GM12878 (cell line): ENCODE measurements at regions not wholly inside any gene's neighbourhood (a gene's known extent, or its start where the extent isn't known, plus 50 kb on each side); places are given as distances from the start of the nearest gene placed in this dataset.

Source experiments
- ATAC-seq: fragments of 200-7000 bp; cut with Tn5 transposase; 3 replicates; pipeline ENCODE4 v1.9.1; 2020; ENCODE audit warnings: mild to moderate bottlenecking, moderate library complexity
- BruUV-seq: library from RNA; stranded (reverse); fragments of 400-500 nt; replicated peaks from 2 replicates; lab custom pipeline; 2021; lab: Mats Ljungman, UMichigan
- CTCF ChIA-PET: fragments of 300-600 bp; sonication (Branson Sonifier 250); formaldehyde crosslinking; extraction: SDS; loops from one replicate; lab custom pipeline; 2021; ENCODE audit warnings: inconsistent platforms; lab: Yijun Ruan, JAX
- POLR2A ChIA-PET: fragments of 350-600 bp; formaldehyde crosslinking; extraction: SDS; loops from one replicate; lab custom pipeline; 2021; ENCODE audit warnings: inconsistent platforms; lab: Charles Lee
- RAD21 ChIA-PET: fragments of 300-600 bp; sonication (Branson Sonifier 250); formaldehyde crosslinking; loops from one replicate; lab custom pipeline; 2023; ENCODE audit warnings: antibody characterized with exemption; ENCODE audit not compliant: unreplicated experiment; lab: Charles Lee
- SMC1A ChIA-PET: fragments of 300-600 bp; sonication (Branson Sonifier 250); formaldehyde crosslinking; loops from one replicate; lab custom pipeline; 2023; ENCODE audit not compliant: unreplicated experiment, uncharacterized antibody; lab: Charles Lee
- DNase-seq: peaks from one replicate; pipeline ENCODE4 v3.0.0-alpha.2; 2011; ENCODE audit warnings: low read depth, low spot score
- FAIRE-seq: peaks from 3 replicates; lab custom pipeline; 2011; peaks lifted over from hg19 to GRCh38; lab: Jason Lieb, UNC
- H2AFZ ChIP-seq: 2 replicates; pipeline ENCODE4 v1.6.0; 2011; ENCODE audit warnings: low read depth, low read length, control low read depth; ENCODE audit not compliant: control insufficient read depth
- H3K27ac ChIP-seq: 2 replicates; pipeline ENCODE4 v1.5.1; 2011; ENCODE audit warnings: control low read depth; ENCODE audit not compliant: control insufficient read depth, insufficient read depth
- H3K27me3 ChIP-seq, 2 experiments: replicated peaks in 1 of 2; 2 replicates each; pipeline versions ENCODE4 v1.6.0 to v1.6.1; 2011; ENCODE audit warnings: low read length in 1 of 2; ENCODE audit not compliant: control insufficient read depth in 2 of 2, insufficient read depth in 2 of 2
- H3K36me3 ChIP-seq, 2 experiments: 2 replicates each; pipeline ENCODE4 v1.5.1; 2011; ENCODE audit warnings: low read length in 1 of 2; ENCODE audit not compliant: control insufficient read depth in 2 of 2, insufficient read depth in 2 of 2
- H3K4me1 ChIP-seq: 2 replicates; pipeline ENCODE4 v1.6.1; 2011; ENCODE audit warnings: mild to moderate bottlenecking, low read length, moderate library complexity, mixed read lengths; ENCODE audit not compliant: control insufficient read depth, insufficient read depth
- H3K4me2 ChIP-seq: 2 replicates; pipeline ENCODE4 v1.6.0; 2011; ENCODE audit warnings: control low read depth; ENCODE audit not compliant: control insufficient read depth, insufficient read depth
- H3K4me3 ChIP-seq: fragments of 200-600 bp; sonication (generic); 2 replicates; pipeline ENCODE4 v1.5.1; 2016
- H3K79me2 ChIP-seq: 2 replicates; pipeline ENCODE4 v1.6.0; 2011; ENCODE audit warnings: low read length; ENCODE audit not compliant: control insufficient read depth, insufficient read depth
- H3K9ac ChIP-seq: 2 replicates; pipeline ENCODE4 v1.8.0; 2011; ENCODE audit warnings: low read length, control low read depth, mixed read lengths; ENCODE audit not compliant: control insufficient read depth, insufficient read depth
- H3K9me3 ChIP-seq: replicated peaks from 3 replicates; pipeline ENCODE4 v1.5.1; 2011; ENCODE audit warnings: mild to moderate bottlenecking, low read length; ENCODE audit not compliant: control insufficient read depth, insufficient read depth
- H4K20me1 ChIP-seq: 2 replicates; pipeline ENCODE4 v1.6.0; 2011; ENCODE audit not compliant: control insufficient read depth, insufficient read depth
- BMI1 ChIP-seq: fragments of 450-650 bp; IDR thresholded peaks from 2 replicates; pipeline ENCODE4 v1.6.1; 2016; ENCODE audit warnings: mild to moderate bottlenecking, moderate library complexity, borderline replicate concordance
- STAT3 ChIP-seq: IDR thresholded peaks from 2 replicates; pipeline ENCODE4 v1.6.1; 2011; ENCODE audit warnings: low read depth, low read length, improper control_type of control experiment
- WGBS: methylation state at CpG from one replicate; pipeline ENCODE4 v1.1.6; 2016; ENCODE audit warnings: low lambda C conversion rate; ENCODE audit not compliant: insufficient replicate concordance, insufficient coverage; ENCODE audit errors: missing lambda C conversion rate; 5-methylcytosine and 5-hydroxymethylcytosine counted together
- in situ Hi-C: fragments of 300-500 bp; cut with MboI; formaldehyde crosslinking; loops from 9 replicates; pipeline ENCODE4 v1.14.3; 2018; ENCODE audit warnings: mixed read lengths
- intact Hi-C: fragments of 100-400 bp; cut with micrococcal nuclease; formaldehyde crosslinking; loops from one replicate; pipeline ENCODE4 v1.14.2; 2022; ENCODE audit not compliant: unreplicated experiment
- TF ChIP-seq, protein P1 (sequence below): fragments of 450-650 bp; formaldehyde crosslinking; IDR thresholded peaks from 2 replicates; pipeline ENCODE4 v1.5.0; 2022; ENCODE audit warnings: mild to moderate bottlenecking, missing genetic modification characterization

DNA sequence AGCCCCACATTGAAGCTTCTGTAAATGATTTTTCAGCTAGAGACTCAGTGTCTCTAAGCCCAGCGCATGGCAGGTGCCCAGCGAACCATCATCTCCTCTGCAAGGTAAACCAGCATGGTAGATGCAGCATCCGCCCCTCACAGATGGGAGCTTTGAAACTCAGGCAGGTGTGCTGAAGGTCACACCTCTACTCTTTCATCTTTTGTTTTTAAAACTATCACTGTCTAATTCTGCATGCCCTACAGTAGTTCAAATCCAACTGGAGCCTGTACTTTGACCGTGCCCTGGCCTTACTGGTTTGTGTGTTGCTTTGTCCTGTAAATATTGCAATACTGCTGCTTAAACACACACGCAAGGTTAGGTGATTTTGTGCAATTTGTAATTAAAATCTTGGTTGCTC, 831.1 kb downstream of the GALR1 start:
- no peaks in the 10 kb centered on the region for H3K4me1 ChIP-seq
- no peaks in the 10 kb centered on the region for H3K79me2 ChIP-seq
- H3K9me3 ChIP-seq, result no peaks in the 10 kb centered on the region
- intact Hi-C loops (no loop called here), in situ Hi-C loops (no loop called here)
- WGBS, result 36% methylated on average over 5 of the region's 5 CpGs
- ATAC-seq (no peak), FAIRE-seq (no peak), DNase-seq (no peak)
- no peak overlapping the region for H3K4me2 ChIP-seq
- ChIA-PET CTCF (no interaction called here), RAD21 (no interaction called here), SMC1A (no interaction called here)
- BruUV-seq, result no TSS peak
- TF ChIP-seq, protein P1, sequence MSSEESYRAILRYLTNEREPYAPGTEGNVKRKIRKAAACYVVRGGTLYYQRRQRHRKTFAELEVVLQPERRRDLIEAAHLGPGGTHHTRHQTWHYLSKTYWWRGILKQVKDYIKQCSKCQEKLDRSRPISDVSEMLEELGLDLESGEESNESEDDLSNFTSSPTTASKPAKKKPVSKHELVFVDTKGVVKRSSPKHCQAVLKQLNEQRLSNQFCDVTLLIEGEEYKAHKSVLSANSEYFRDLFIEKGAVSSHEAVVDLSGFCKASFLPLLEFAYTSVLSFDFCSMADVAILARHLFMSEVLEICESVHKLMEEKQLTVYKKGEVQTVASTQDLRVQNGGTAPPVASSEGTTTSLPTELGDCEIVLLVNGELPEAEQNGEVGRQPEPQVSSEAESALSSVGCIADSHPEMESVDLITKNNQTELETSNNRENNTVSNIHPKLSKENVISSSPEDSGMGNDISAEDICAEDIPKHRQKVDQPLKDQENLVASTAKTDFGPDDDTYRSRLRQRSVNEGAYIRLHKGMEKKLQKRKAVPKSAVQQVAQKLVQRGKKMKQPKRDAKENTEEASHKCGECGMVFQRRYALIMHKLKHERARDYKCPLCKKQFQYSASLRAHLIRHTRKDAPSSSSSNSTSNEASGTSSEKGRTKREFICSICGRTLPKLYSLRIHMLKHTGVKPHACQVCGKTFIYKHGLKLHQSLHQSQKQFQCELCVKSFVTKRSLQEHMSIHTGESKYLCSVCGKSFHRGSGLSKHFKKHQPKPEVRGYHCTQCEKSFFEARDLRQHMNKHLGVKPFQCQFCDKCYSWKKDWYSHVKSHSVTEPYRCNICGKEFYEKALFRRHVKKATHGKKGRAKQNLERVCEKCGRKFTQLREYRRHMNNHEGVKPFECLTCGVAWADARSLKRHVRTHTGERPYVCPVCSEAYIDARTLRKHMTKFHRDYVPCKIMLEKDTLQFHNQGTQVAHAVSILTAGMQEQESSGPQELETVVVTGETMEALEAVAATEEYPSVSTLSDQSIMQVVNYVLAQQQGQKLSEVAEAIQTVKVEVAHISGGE (CRISPR knock-in tag), result no peak
- no peak for TF ChIP-seq BMI1
- TF ChIP-seq, all 136 proteins: peak for 0
- Histone ChIP-seq H4K20me1 (no peaks in the 10 kb centered on the region), H3K27me3 (no peaks in the 10 kb centered on the region), H3K4me3 (no peak overlapping the region), H3K9ac (no peak overlapping the region), H2AFZ (no peak overlapping the region), H3K36me3 (no peaks in the 10 kb centered on the region), H3K27ac (no peak overlapping the region)
- POLR2A ChIA-PET, result no interaction called here

GRCh38 chr18:78082816-78083215, 833.2 kb downstream of the GALR1 start:
- TF ChIP-seq STAT3, result no peak
- TF ChIP-seq, all 136 proteins: peak for 0
- intact Hi-C loops (no loop called here), in situ Hi-C loops (no loop called here)
- ChIA-PET RAD21 (no interaction called here), CTCF (no interaction called here), SMC1A (no interaction called here), POLR2A (no interaction called here)
- BruUV-seq, result no TSS peak
- no peak overlapping the region for H3K4me2 ChIP-seq
- H3K27me3 ChIP-seq, result no peaks in the 10 kb centered on the region
- no peak overlapping the region for H3K9ac ChIP-seq
- no peak overlapping the region for H3K4me3 ChIP-seq
- H2AFZ ChIP-seq, result no peak overlapping the region
- DNase-seq (no peak), FAIRE-seq (no peak), ATAC-seq (no peak)
- no peaks in the 10 kb centered on the region for H4K20me1 ChIP-seq
- WGBS, result 37% methylated on average over 7 of the region's 7 CpGs
- H3K4me1 ChIP-seq, result no peaks in the 10 kb centered on the region
- H3K79me2 ChIP-seq, result no peaks in the 10 kb centered on the region
- no peaks in the 10 kb centered on the region; the same call in 2 of the 3 replicates for H3K9me3 ChIP-seq
- no peak overlapping the region for H3K27ac ChIP-seq
- H3K36me3 ChIP-seq, result no peaks in the 10 kb centered on the region
